ENCODE measurements at regions not wholly inside any gene's neighbourhood (a gene's known extent, or its start where the extent isn't known, plus 50 kb on each side); places are given as distances from the start of the nearest gene placed in this dataset.

- no peak for TF ChIP-seq TAF7 (optimal IDR thresholded peaks at IDR 0.05; ENCODE audit: borderline replicate concordance, low read depth, low read length)
- TF ChIP-seq CHD2 (IDR thresholded peaks at IDR 0.05; ENCODE audit: low read length) = no peak
Observed at GRCh38 chr13:54799621-54800226, 1771.1 kb downstream of the OLFM4 start.

All from H1 (cell line).